IPS-18a (cell line): ENCODE measurements at regions not wholly inside any gene's neighbourhood (a gene's known extent, or its start where the extent isn't known, plus 50 kb on each side); places are given as distances from the start of the nearest gene placed in this dataset.

Experiments
- H3K27ac ChIP-seq: one replicate; pipeline ENCODE4 v1.5.1; 2013; ENCODE audit warnings: low read length
- H3K27me3 ChIP-seq: one replicate; pipeline ENCODE4 v1.6.1; 2013; ENCODE audit warnings: mild to moderate bottlenecking, low read length; ENCODE audit not compliant: control insufficient read depth, insufficient read depth
- H3K36me3 ChIP-seq: one replicate; pipeline ENCODE4 v1.6.1; 2013; ENCODE audit warnings: low read depth, low read length; ENCODE audit not compliant: control insufficient read depth
- H3K4me1 ChIP-seq: one replicate; pipeline ENCODE4 v1.6.1; 2013; ENCODE audit warnings: low read depth, low read length; ENCODE audit not compliant: control insufficient read depth
- H3K4me3 ChIP-seq: one replicate; pipeline ENCODE4 v1.5.1; 2013; ENCODE audit warnings: low read length
- H3K9ac ChIP-seq: one replicate; pipeline ENCODE4 v1.6.1; 2013; ENCODE audit warnings: mild to moderate bottlenecking, low read length, moderate library complexity
- H3K9me3 ChIP-seq: one replicate; pipeline ENCODE4 v1.6.1; 2013; ENCODE audit warnings: low read depth, low read length; ENCODE audit not compliant: control insufficient read depth

DNA sequence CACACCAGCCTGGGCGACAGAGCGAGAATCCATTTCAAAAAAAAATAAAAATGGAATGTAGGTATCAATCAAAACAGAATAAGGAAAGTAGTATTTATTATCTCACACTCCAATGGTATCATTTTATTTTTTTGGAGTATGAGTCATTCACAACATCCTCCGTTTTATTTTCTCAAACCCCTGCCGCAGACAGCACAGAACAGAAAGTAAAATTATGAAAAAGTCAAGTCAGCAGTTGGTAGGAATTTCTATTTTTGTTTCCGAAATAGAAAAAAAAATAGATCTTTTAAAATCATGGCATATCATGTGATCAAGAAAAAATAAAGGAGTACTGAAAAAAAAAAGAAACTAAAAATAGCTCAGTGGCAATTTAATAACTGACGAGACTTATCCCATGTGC lies 490.7 kb upstream of the TENM3 start:
- H3K9me3 ChIP-seq: no peaks in the 10 kb centered on the region
- H3K9ac ChIP-seq: no peak overlapping the region
- no peaks in the 10 kb centered on the region for H3K36me3 ChIP-seq
- H3K27ac ChIP-seq: no peak overlapping the region
- peaks cover 2% of the 10 kb centered on the region for H3K4me1 ChIP-seq
- no peak overlapping the region for H3K4me3 ChIP-seq
- H3K27me3 ChIP-seq: no peaks in the 10 kb centered on the region

DNA sequence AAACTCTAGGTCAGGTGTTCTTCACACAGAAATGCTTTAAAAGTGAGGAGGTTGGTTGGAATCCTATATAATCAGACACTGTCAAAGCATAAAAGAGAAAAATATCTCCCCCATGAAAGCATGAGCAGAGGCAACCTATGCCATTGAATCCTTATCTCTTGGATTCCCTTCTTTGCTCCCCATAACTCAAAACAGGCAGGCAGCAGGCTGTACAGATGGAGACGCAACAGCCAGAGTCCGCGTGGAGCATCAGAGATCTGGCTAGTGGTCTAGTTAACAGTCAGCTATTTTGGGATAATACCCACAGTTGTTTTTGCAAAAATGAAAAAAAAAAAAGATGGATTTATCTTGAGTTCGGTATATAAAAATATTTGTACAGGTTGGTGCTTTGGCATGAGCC lies 490.0 kb upstream of the TENM3 start:
- no peaks in the 10 kb centered on the region for H3K27me3 ChIP-seq
- no peaks in the 10 kb centered on the region for H3K36me3 ChIP-seq
- no peak overlapping the region for H3K4me3 ChIP-seq
- no peaks in the 10 kb centered on the region for H3K9me3 ChIP-seq
- no peak overlapping the region for H3K9ac ChIP-seq
- H3K27ac ChIP-seq: no peak overlapping the region
- H3K4me1 ChIP-seq: peaks cover 8% of the 10 kb centered on the region

GRCh38 chr4:181755846-181756245 lies 487.4 kb upstream of the TENM3 start:
- Histone ChIP-seq H3K27ac (no peak overlapping the region), H3K9ac (no peak overlapping the region), H3K36me3 (no peaks in the 10 kb centered on the region), H3K27me3 (no peaks in the 10 kb centered on the region), H3K9me3 (no peaks in the 10 kb centered on the region), H3K4me3 (no peak overlapping the region), H3K4me1 (peaks cover 15% of the 10 kb centered on the region)

DNA sequence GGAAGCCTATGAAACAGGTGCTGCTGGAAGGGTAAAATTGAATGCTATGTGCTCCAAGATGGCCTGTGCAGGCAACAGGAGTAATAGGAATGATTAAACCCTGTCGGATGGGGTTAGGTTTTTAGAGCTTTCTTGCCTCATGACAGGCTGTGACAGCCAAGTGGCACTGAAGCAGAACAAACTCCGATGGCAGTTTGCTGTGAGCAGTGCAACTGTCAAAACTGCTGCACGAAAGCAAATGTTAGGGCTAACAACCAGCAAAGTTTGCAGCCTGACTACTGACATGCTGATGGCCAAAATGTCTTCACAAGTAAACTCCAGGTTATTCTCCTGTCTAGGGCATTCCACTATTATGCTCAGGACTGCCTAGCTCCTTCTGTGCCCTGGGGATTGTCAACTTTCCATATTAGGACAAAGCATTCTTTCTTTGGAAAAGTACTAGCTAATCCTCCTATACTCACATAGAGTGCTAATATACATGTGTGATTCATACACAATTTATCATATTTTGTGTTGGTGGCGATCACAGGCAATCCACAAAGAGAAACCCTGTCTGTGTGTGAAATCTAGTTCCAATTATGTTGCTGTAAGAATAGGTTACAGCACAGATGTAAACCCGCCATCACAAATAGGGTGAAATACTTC lies 486.6 kb upstream of the TENM3 start:
- Histone ChIP-seq H3K4me1 (peaks cover 15% of the 10 kb centered on the region), H3K27me3 (no peaks in the 10 kb centered on the region), H3K36me3 (no peaks in the 10 kb centered on the region), H3K9me3 (no peaks in the 10 kb centered on the region), H3K4me3 (no peak overlapping the region), H3K27ac (no peak overlapping the region), H3K9ac (no peak overlapping the region)

- Histone ChIP-seq H3K36me3 (no peaks in the 10 kb centered on the region), H3K9ac (no peak overlapping the region), H3K9me3 (no peaks in the 10 kb centered on the region), H3K4me1 (peaks cover 15% of the 10 kb centered on the region), H3K27me3 (no peaks in the 10 kb centered on the region), H3K4me3 (no peak overlapping the region), H3K27ac (no peak overlapping the region)
Observed at GRCh38 chr4:181757098-181757497, 486.1 kb upstream of the TENM3 start.

DNA sequence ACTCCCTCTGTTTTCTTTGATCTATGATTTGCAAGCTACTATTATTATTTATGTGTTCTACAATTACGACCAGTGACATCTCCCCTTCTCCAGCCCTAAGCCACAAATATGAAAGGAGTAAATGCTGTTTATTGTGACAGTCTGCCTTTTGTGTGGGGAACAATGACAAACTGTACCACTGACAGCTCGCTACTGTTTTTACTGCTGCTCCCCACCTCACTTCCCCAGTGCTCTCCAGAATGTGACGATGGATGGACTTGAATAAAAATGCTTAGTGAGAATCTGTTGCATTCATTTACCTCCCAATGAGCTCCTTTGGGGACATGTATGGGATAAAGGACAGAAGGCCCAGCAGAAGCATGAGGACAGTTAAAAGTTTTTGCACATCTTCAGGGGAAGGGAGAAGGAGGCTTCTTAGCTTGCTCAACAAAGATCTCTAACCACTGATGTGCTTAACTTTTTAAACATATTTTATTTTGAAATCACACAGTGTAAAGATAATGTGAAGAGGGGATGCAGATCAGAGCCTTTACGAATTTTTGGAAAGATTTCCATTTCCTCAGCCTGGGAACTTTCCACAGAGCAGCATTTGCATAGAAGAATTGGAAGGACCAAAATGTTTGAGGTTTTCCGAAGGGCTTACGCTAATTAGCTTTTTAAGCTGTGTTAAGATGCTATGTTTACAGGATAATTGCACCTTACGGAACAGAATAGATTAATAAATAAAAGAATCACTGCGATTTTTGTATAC lies 485.1 kb upstream of the TENM3 start:
- no peak overlapping the region for H3K4me3 ChIP-seq
- H3K27ac ChIP-seq: no peak overlapping the region
- H3K9me3 ChIP-seq: no peaks in the 10 kb centered on the region
- no peaks in the 10 kb centered on the region for H3K27me3 ChIP-seq
- H3K9ac ChIP-seq: no peak overlapping the region
- H3K36me3 ChIP-seq: no peaks in the 10 kb centered on the region
- peaks cover 15% of the 10 kb centered on the region for H3K4me1 ChIP-seq

- Histone ChIP-seq H3K4me1 (peaks cover 15% of the 10 kb centered on the region), H3K9me3 (no peaks in the 10 kb centered on the region), H3K36me3 (no peaks in the 10 kb centered on the region), H3K4me3 (no peak overlapping the region), H3K27me3 (no peaks in the 10 kb centered on the region), H3K27ac (no peak overlapping the region), H3K9ac (no peak overlapping the region)
Observed at GRCh38 chr4:181760560-181760959, 482.6 kb upstream of the TENM3 start.

DNA sequence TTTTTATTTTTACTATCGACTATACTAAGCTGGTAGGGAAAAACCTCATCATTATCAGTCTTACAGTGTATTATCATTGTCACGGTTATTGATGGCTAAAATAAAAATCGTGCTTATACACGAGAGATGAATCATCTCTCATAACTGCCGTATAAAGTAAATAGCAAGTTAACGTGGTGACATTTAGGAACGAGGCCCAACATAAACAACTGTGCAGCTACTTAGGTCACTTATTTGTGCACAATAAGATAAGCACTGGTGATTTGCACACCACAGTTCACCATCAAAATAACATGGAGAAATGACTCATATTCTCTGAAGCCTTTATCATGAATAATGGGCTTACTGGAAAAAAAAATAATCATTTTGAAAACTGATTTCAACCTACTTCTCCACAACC lies 482.0 kb upstream of the TENM3 start:
- Histone ChIP-seq H3K4me1 (peaks cover 15% of the 10 kb centered on the region), H3K27me3 (no peaks in the 10 kb centered on the region), H3K4me3 (no peak overlapping the region), H3K9me3 (no peaks in the 10 kb centered on the region), H3K9ac (no peak overlapping the region), H3K36me3 (no peaks in the 10 kb centered on the region), H3K27ac (no peak overlapping the region)

DNA sequence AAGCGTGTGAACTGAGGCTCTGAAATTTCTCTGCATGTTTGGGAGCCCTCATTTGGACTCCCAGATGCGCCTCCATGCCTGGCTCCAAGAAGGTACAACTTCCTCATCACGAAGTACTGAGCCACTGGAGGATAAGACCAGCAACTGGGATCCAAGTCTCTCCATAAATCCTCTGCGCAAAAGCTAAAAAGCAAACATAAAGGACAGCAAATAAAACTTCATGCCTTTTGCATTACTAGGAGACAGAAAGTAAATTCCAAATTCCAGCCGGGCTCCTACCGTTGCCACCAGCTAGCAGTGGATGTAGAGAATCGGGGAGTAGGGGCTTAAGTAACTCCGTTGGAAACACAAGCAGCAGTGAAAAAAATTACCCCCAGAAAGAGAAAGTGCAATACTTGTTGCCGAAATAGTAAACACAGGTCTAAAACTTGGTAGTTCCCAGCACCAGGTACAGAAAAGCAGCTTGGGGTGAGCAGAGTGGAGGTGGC lies 477.1 kb upstream of the TENM3 start:
- no peaks in the 10 kb centered on the region for H3K4me1 ChIP-seq
- no peak overlapping the region for H3K9ac ChIP-seq
- H3K36me3 ChIP-seq: no peaks in the 10 kb centered on the region
- no peaks in the 10 kb centered on the region for H3K9me3 ChIP-seq
- no peak overlapping the region for H3K4me3 ChIP-seq
- no peaks in the 10 kb centered on the region for H3K27me3 ChIP-seq
- no peak overlapping the region for H3K27ac ChIP-seq

GRCh38 chr4:181770971-181771370 lies 472.2 kb upstream of the TENM3 start:
- Histone ChIP-seq H3K36me3 (no peaks in the 10 kb centered on the region), H3K4me1 (no peaks in the 10 kb centered on the region), H3K9me3 (no peaks in the 10 kb centered on the region), H3K4me3 (no peak overlapping the region), H3K27ac (no peak overlapping the region), H3K27me3 (no peaks in the 10 kb centered on the region), H3K9ac (no peak overlapping the region)

GRCh38 chr4:181775298-181775697 lies 467.9 kb upstream of the TENM3 start:
- Histone ChIP-seq H3K36me3 (no peaks in the 10 kb centered on the region), H3K27me3 (no peaks in the 10 kb centered on the region), H3K4me3 (no peak overlapping the region), H3K27ac (no peak overlapping the region), H3K4me1 (no peaks in the 10 kb centered on the region), H3K9me3 (no peaks in the 10 kb centered on the region), H3K9ac (no peak overlapping the region)
